Activated naive CD4-positive, alpha-beta T cell treated with anti-CD3 and anti-CD28 coated beads for 36 hours (primary cell): ENCODE measurements at regions not wholly inside any gene's neighbourhood (a gene's known extent, or its start where the extent isn't known, plus 50 kb on each side); places are given as distances from the start of the nearest gene placed in this dataset.

Experiments used
- CTCF ChIA-PET: fragments of 350-600 bp; sonication (Branson Sonifier 250); formaldehyde crosslinking; loops from one replicate; lab custom pipeline; 2021; ENCODE audit warnings: antibody characterized with exemption; lab: Charles Lee
- DNase-seq: peaks from one replicate; pipeline ENCODE4 v3.0.0-alpha.2; 2020
- H3K27ac Mint-ChIP-seq: one replicate; pipeline ENCODE4 v1.8.0; 2021; ENCODE audit warnings: mild to moderate bottlenecking, mixed read lengths
- H3K27me3 Mint-ChIP-seq: one replicate; pipeline ENCODE4 v1.8.0; 2021; ENCODE audit warnings: low read depth, mixed read lengths
- H3K36me3 Mint-ChIP-seq: one replicate; pipeline ENCODE4 v1.8.0; 2021; ENCODE audit warnings: low read depth, mixed read lengths
- H3K4me1 Mint-ChIP-seq: one replicate; pipeline ENCODE4 v1.8.0; 2021; ENCODE audit warnings: low read depth, mixed read lengths
- H3K4me3 Mint-ChIP-seq: one replicate; pipeline ENCODE4 v1.8.0; 2021; ENCODE audit warnings: mild to moderate bottlenecking, moderate library complexity, mixed read lengths
- H3K9me3 Mint-ChIP-seq: one replicate; pipeline ENCODE4 v1.8.0; 2021; ENCODE audit warnings: mixed read lengths
- intact Hi-C: fragments of 100-400 bp; cut with micrococcal nuclease; formaldehyde crosslinking; loops from one replicate; pipeline ENCODE4 v1.15.1; 2023

DNA sequence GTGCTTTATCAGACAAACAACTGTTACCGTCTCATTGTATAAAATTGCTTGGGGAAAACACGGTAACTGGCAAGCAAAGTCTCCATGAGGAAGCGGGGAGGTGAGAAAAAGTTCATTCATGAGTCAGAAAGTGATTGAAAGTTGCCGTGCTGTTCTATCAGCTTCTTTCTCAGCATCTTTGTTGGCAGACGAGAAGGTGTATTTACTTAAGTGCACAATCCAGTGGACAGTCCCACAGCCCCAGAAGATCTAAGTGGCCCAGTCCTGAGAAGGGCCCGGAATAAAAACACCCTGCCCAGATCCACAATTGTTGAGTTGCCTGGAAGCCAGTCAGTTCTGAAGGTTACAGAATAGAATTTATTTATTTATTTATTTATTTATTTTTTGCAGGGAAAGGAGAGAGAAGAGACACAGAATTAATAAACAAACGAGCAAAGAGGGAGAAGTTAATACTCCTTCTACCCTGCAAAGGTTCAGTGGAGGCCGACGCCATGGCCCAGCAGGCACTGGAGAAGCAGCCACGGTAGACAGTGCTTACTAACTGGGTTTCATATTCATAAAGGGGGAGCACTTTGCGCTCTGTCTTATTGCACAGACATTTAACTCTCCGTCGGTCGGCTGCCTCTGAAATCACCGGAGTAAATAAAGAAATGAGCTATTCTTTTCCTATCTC is 676.0 kb upstream of the SALL3 start:
- Mint-ChIP-seq H3K27ac (no peak overlapping the region), H3K27me3 (peaks cover 2% of the 10 kb centered on the region), H3K4me3 (no peak overlapping the region), H3K4me1 (no peaks in the 10 kb centered on the region), H3K36me3 (no peaks in the 10 kb centered on the region), H3K9me3 (no peaks in the 10 kb centered on the region)
- CTCF ChIA-PET = no interaction called here
- intact Hi-C loops = no loop called here
- no peak for DNase-seq

DNA sequence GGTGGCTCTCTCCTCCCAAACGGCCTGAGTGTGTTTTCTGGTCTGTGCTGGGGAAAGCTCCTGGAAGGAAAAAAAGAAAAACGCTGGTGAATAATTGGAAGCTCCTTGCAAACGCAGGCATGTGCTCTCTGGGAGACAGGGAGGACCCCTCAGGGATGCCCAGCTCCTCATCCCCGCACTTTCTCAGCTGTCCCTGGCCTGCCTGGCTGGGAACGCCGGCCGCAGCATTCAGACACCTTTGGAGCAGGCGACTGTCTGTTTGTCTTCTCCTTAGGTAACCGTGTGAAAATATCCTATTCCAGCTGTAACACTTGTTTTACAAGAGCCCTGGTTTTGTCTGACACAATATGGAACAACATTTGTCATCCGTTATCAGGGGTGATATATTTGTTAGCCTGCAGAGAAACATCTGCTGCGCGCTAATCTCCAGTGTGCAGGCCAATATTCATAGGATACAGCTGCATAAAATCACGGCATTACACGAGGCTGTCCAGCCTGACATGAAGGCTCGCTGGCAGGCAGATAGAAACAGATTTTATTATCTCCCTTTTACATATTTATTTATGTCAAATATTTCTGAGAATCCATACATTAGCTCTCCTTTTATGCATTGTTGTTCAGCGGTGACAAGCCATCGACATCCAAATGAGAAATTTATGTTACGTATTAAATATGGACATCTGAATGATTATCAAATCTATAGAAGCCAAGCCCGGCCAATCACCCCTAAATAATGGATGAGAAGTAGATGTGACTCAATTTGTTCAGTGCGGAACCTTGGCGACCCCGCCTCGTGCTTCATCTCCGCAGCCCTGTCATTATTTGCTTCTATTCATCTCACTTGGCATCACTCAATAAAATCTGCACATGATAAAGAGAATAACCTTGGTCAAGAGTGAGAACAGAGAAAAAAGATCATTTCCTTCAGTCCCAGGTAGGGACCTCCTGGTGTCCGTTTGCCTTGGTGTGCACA is 675.1 kb upstream of the SALL3 start:
- no peaks in the 10 kb centered on the region for H3K9me3 Mint-ChIP-seq
- CTCF ChIA-PET = no interaction called here
- H3K36me3 Mint-ChIP-seq = no peaks in the 10 kb centered on the region
- H3K4me1 Mint-ChIP-seq = no peaks in the 10 kb centered on the region
- DNase-seq = no peak
- intact Hi-C loops = no loop called here
- no peak overlapping the region for H3K27ac Mint-ChIP-seq
- H3K4me3 Mint-ChIP-seq = no peak overlapping the region
- H3K27me3 Mint-ChIP-seq = peaks cover 2% of the 10 kb centered on the region

DNA sequence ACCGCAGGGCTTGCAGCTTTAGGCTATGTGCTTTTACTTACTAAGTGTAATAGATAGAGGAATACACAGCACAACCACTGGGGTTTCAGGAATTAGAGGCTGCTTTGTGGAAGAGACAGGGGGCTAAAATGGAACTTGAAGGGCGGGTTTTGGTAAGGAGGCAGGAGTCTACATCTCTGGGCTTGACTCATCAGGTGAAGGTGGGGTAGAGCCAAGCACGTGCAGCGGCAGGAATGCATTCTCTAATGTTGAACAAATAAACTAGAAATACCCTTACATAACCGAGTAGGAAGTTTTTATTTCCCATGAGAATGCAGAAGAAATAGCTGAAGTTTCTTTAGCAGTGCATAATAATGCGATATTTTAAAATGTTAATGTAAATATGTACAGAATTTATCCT is 673.8 kb upstream of the SALL3 start:
- no peaks in the 10 kb centered on the region for H3K4me1 Mint-ChIP-seq
- H3K27me3 Mint-ChIP-seq = peaks cover 2% of the 10 kb centered on the region
- no peak overlapping the region for H3K27ac Mint-ChIP-seq
- H3K9me3 Mint-ChIP-seq = no peaks in the 10 kb centered on the region
- H3K36me3 Mint-ChIP-seq = no peaks in the 10 kb centered on the region
- no peak overlapping the region for H3K4me3 Mint-ChIP-seq
- intact Hi-C loops = no loop called here
- CTCF ChIA-PET = no interaction called here
- no peak for DNase-seq

DNA sequence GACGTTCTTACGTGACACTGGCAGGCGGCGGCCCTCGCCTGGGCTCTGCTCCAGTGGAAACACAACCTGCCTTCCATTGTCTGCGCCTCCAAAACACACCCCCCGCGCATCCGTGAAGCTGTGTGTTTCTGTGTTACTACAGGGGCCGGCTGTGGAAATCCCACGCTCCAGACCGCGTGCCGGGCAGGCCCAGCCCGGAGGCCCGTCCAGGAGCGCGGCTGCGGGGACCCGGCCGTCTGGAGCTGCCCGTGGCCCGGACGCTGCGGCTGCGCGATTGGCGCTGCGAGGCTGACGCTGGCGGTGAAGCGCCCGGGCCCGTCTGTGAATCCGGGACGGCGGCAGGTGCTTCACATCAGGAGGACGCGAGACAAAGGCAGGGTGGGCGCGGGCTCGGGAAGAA is 670.3 kb upstream of the SALL3 start:
- no peaks in the 10 kb centered on the region for H3K27me3 Mint-ChIP-seq

GRCh38 chr18:78309924-78310323 is 669.7 kb upstream of the SALL3 start:
- Mint-ChIP-seq H3K27ac (no peak overlapping the region), H3K27me3 (no peaks in the 10 kb centered on the region), H3K4me3 (no peak overlapping the region), H3K36me3 (no peaks in the 10 kb centered on the region), H3K4me1 (no peaks in the 10 kb centered on the region), H3K9me3 (no peaks in the 10 kb centered on the region)
- CTCF ChIA-PET = interaction anchor here (0.6 kb wide), 1 partner anchor 27 kb away, joined by 3 read pairs; no protein-coding TSS in a partner anchor
- intact Hi-C loops = no loop called here
- no peak for DNase-seq

More for the DNA sequence above, 670.3 kb upstream of the SALL3 start:
- CTCF ChIA-PET = no interaction called here
- no peak for DNase-seq
- Mint-ChIP-seq H3K4me3 (no peak overlapping the region), H3K27ac (no peak overlapping the region), H3K9me3 (no peaks in the 10 kb centered on the region), H3K4me1 (no peaks in the 10 kb centered on the region), H3K36me3 (no peaks in the 10 kb centered on the region)
- intact Hi-C loops = no loop called here

- intact Hi-C loops = no loop called here
- H3K4me1 Mint-ChIP-seq = no peaks in the 10 kb centered on the region
- DNase-seq = no peak
- no peaks in the 10 kb centered on the region for H3K9me3 Mint-ChIP-seq
- no peaks in the 10 kb centered on the region for H3K36me3 Mint-ChIP-seq
- H3K27ac Mint-ChIP-seq = no peak overlapping the region
- H3K4me3 Mint-ChIP-seq = no peak overlapping the region
- H3K27me3 Mint-ChIP-seq = no peaks in the 10 kb centered on the region
- CTCF ChIA-PET = no interaction called here
Observed at GRCh38 chr18:78319264-78319663, 660.4 kb upstream of the SALL3 start.

- CTCF ChIA-PET = no interaction called here
- H3K27me3 Mint-ChIP-seq = no peaks in the 10 kb centered on the region
- H3K27ac Mint-ChIP-seq = no peak overlapping the region
- no peaks in the 10 kb centered on the region for H3K36me3 Mint-ChIP-seq
- H3K4me1 Mint-ChIP-seq = no peaks in the 10 kb centered on the region
- no peak overlapping the region for H3K4me3 Mint-ChIP-seq
- no peaks in the 10 kb centered on the region for H3K9me3 Mint-ChIP-seq
- no peak for DNase-seq
- intact Hi-C loops = no loop called here
Observed at GRCh38 chr18:78319961-78320360, 659.7 kb upstream of the SALL3 start.

GRCh38 chr18:78321402-78321801 is 658.2 kb upstream of the SALL3 start:
- intact Hi-C loops = no loop called here
- Mint-ChIP-seq H3K27ac (no peak overlapping the region), H3K4me1 (no peaks in the 10 kb centered on the region), H3K9me3 (peaks cover 1% of the 10 kb centered on the region), H3K27me3 (no peaks in the 10 kb centered on the region), H3K4me3 (no peak overlapping the region), H3K36me3 (no peaks in the 10 kb centered on the region)
- CTCF ChIA-PET = no interaction called here
- DNase-seq = no peak

DNA sequence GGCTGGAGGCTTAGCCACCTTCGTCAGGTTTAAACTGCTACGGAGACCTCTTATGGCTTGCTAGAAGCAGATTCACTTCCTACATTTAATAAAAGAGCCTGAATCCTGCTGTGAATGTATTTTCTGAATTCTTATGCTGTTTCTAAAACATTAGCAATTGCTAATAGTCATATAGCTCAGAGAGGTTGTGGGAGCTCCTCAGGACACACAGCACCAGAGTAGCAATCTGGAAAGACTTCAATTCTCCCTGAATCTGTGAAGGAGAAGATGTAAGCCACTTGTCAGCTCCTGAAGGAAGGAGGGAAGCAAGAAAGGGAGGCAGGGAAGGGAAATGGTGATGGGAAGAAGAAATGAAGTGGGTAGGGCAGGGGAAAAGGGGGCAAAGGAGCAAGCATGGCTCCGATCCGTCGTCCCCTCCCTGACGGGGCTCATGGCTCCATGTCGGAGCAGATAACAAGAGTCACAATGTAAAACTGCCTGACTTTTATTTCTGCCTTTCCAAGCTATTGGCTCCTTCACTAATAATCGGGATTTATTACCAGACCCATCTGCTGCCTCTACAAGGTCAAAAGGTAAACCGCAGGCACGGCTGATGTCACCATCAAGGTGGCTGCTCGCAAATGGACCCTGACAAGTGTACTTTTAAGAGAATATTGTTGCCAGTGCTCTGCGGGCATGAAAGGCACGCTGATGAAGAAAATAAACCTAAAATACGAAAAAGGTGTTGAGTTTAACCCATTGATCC is 656.0 kb upstream of the SALL3 start:
- Mint-ChIP-seq H3K4me3 (no peak overlapping the region), H3K27ac (no peak overlapping the region), H3K27me3 (no peaks in the 10 kb centered on the region), H3K36me3 (no peaks in the 10 kb centered on the region), H3K9me3 (peaks cover 1% of the 10 kb centered on the region), H3K4me1 (no peaks in the 10 kb centered on the region)
- CTCF ChIA-PET = no interaction called here
- no peak for DNase-seq
- intact Hi-C loops = no loop called here

- no peak for DNase-seq
- no peaks in the 10 kb centered on the region for H3K4me1 Mint-ChIP-seq
- H3K36me3 Mint-ChIP-seq = no peaks in the 10 kb centered on the region
- H3K27ac Mint-ChIP-seq = no peak overlapping the region
- no peaks in the 10 kb centered on the region for H3K27me3 Mint-ChIP-seq
- intact Hi-C loops = no loop called here
- peaks cover 1% of the 10 kb centered on the region for H3K9me3 Mint-ChIP-seq
- no peak overlapping the region for H3K4me3 Mint-ChIP-seq
- CTCF ChIA-PET = no interaction called here
Observed at GRCh38 chr18:78327643-78328042, 652.0 kb upstream of the SALL3 start.

DNA sequence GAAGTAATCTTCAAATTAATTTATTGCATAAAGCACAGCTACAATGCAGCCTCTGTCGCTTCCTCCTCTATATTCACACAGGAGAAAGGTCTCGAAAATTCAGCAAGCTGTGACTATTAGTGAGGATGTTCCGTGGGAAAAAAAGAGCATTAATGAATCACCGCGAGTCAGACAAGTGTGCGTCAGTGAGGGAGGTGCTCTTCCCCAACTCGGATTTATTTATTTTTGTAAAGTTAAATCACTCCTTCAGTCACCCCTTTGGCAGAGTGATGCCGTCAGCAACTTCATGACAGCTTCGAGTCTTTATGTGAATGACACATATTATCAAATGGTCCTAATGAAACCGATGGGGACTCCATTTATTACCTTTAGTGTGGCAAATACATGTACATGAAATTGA is 648.9 kb upstream of the SALL3 start:
- Mint-ChIP-seq H3K27ac (no peak overlapping the region), H3K4me1 (no peaks in the 10 kb centered on the region), H3K36me3 (no peaks in the 10 kb centered on the region), H3K4me3 (no peak overlapping the region), H3K9me3 (peaks cover 1% of the 10 kb centered on the region), H3K27me3 (no peaks in the 10 kb centered on the region)
- CTCF ChIA-PET = no interaction called here
- intact Hi-C loops = no loop called here
- DNase-seq = no peak

- Mint-ChIP-seq H3K4me3 (no peak overlapping the region), H3K9me3 (no peaks in the 10 kb centered on the region), H3K27me3 (peaks cover 11% of the 10 kb centered on the region), H3K4me1 (no peaks in the 10 kb centered on the region), H3K36me3 (no peaks in the 10 kb centered on the region), H3K27ac (no peak overlapping the region)
- CTCF ChIA-PET = no interaction called here
- intact Hi-C loops = no loop called here
- no peak for DNase-seq
Observed at GRCh38 chr18:78352910-78353309, 626.7 kb upstream of the SALL3 start.
